Pons (tissue), 1 donor: ENCODE measurements at regions not wholly inside any gene's neighbourhood (a gene's known extent, or its start where the extent isn't known, plus 50 kb on each side); places are given as distances from the start of the nearest gene placed in this dataset.

Source experiments
- DNase-seq: peaks from one replicate; pipeline ENCODE4 v3.0.0-alpha.2; 2016; ENCODE audit warnings: low spot score

DNA sequence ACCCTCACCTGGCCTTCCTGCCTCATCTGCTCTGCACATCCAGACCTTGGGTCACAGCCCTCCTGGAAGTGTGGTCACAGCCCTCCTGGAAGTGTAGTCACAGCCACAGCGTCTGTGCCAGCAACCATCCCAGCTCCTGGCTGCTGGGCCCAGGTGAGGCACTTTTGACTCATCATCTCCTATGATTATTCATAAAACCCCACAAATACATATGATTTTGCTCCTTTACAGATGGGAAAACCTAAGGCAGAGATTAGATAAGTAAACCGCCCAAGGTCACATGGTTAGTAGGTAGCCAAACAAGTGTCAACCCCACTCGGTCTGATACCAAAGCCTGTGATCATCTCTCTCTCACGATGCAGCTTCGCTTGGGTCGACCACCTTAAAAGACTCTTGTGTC is 94.3 kb downstream of the PRLHR start:
- no peak for DNase-seq

DNA sequence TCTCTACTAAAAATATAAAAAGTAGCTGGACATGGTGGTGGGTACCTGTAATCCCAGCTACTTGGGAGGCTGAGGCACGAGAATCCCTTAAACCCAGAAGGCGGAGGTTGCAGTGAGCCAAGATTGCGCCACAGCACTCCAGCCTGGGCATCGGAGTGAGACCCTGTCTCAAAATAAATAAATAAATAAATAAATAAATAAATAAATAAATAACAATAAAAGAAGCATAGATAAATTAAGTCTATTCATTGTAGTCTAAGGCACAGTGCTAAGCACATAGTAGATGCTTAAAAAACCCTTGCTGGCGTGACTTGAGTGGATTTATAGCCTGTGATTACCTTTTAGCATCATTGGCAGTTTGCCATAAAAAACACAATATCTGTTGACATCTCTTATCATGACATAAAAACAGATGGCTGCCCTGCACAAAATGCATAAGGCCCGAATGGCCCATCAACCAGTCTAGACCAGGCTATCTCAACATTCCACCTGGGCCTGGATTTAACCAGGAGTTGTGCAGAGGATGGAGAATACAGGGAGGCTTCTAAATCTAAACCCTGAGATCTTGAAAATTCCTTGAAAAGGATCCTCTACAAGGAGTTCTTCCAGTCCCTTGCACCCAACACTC is 94.9 kb downstream of the PRLHR start:
- no peak for DNase-seq

DNA sequence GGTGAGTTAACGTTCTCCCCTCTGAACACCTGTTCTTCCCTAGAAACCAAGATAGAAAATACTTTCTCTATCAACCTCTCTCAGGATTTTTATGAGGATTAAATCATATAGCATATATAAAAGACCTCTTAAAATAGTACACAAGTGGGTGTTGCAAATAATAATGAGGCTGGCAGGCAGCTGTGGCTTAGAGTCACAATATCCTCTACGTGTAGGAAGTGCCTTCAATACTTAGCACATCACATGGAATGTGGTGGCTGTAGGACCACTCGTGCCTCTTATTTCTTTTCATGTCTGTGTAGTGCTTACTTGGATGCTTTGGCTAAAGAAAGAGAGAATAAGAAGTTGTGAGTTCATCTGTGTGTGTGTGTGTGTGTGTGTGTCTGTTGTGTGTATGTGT is 96.3 kb downstream of the PRLHR start:
- DNase-seq: no peak

DNA sequence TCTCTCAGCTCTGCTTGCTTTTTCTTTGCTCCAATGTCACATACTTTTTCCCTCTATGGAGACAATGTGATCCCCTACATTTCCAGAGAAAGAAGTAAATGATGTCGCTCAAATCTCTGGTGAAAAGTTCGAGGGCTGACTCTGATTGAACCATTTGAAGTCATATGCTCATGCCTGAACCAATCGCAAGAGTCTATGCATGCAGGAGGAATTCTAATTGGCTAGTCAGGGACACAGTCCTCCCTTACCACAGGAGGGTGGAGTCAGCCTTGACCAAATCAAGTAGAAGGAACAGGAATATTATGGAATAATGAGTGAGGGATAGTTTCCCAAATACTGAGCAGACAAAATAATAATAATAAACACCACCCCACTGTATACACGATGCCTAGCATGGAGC is 96.8 kb downstream of the PRLHR start:
- no peak for DNase-seq

DNA sequence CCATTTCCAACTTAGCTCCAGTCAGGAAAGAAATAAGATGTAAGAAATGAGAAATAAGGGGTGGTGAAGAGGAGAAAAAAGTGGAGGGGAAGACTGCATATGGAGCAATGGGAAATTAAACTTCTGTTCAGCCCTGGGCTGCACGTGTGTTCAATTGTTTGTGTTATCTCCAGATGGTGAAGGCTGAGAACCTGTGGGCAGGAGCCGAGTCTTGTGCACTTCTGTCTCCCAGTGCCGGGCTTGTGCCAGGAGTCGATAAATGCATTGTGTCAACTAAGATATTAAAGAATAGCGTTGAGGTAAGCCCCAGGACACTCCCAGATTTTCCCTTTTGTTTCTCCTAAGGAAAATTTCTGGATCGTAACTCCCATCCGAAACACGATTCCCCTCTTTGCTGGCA is 98.2 kb downstream of the PRLHR start:
- no peak for DNase-seq

DNA sequence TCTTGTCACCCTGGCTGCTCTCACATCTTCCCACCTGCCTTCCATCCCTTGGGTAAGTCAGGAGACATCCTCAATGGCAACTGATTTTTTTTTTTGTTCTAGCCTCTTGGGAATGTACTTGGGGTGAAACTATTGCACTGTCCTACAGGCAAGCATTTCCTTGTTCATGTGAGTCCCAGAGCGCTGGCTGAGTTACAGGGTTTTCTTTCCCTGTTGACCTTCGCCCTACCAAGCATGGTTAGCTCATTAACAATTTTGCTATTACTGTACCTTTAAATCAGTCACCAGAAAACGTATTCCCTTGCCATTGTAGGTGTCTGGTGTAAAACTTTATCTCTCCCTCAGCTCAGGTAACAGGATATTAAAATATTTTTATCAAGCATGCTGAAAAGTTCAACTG is 98.9 kb downstream of the PRLHR start:
- no peak for DNase-seq

DNA sequence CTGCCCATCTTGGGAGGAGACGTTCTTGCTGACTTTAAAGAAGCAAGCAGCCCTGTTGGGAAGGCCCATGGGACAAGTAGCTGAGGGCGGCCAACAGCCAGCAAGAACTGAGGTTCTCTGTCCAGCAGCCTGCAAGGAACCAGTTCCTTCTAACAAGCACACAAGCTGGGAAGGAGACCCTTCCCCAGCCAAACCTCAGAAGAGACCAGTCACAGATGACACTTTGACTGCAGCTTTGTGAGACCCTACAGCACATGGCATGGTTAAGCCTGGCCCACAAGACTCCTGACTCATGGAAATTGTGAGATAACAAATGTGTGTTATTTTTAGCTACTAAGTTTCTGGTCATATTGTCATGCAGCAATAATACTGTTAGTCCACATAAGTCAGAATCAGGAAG is 99.9 kb downstream of the PRLHR start:
- DNase-seq: no peak

DNA sequence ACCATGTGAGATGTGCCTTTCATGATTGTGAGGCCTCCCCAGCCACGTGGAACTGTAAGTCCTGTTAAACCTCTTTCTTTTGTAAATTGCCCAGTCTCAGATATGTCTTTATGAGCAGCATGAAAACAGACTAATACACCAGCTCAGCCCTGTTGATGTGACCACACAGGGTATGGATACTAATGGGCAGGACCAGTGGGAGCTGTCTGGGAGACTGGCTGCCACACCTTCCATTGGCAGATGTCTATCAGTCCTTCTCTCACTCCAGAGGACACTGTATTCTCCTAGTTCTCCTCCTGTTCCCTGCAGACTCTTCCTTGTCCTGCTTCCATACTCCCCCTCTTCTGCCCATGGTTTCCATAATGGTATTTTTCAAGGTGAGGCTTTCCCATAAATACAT is 104.4 kb downstream of the PRLHR start:
- DNase-seq: no peak

DNA sequence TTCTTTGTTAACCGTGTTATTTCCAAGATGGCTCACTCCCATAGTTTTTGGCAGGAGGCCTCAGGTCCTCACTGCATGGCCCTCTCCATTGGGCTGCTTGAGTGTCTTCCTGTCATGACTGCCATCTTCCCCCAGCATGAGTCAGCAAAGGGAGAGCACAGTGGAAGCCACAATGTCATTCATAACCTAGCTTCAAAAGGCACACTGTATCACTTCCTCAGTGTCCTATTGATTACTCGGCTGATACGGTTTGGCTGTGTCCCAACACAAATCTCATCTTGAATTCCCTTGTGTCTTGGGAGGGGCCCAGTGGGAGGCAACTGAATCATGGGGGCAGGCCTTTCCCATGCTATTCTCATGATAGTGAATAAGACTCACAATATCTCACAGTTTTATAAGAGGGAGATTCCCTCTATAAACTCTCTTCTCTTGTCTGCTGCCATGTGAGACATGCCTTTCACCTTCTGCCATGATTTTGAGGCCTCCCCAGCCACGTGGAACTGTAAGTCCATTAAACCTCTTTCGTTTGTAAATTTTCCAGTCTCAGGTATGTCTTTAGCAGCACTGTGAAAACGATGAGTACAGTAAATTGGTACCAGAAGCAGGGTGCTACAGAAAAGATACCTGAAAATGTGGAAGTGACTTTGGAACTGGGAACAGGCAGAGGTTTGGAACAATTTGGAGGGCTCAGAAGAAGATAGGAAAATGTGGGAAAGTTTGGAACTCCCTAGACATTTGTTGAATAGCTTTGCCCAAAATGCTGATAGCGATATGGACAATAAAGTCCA is 106.5 kb downstream of the PRLHR start:
- DNase-seq: no peak

DNA sequence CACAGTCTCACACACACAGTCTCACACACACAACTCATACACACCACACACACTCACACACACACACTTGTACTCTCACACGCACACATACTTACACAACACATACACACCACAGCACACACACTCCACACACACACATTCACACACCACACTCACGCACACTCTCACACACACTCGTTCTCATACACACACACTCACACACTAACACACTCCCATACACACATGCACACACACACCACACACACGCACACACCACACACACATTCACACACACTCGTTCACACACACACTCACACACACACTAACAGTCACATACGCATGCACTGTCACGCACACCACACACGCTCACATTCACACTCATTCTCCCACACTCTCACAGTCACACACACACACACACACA is 109.8 kb downstream of the PRLHR start:
- DNase-seq: no peak

DNA sequence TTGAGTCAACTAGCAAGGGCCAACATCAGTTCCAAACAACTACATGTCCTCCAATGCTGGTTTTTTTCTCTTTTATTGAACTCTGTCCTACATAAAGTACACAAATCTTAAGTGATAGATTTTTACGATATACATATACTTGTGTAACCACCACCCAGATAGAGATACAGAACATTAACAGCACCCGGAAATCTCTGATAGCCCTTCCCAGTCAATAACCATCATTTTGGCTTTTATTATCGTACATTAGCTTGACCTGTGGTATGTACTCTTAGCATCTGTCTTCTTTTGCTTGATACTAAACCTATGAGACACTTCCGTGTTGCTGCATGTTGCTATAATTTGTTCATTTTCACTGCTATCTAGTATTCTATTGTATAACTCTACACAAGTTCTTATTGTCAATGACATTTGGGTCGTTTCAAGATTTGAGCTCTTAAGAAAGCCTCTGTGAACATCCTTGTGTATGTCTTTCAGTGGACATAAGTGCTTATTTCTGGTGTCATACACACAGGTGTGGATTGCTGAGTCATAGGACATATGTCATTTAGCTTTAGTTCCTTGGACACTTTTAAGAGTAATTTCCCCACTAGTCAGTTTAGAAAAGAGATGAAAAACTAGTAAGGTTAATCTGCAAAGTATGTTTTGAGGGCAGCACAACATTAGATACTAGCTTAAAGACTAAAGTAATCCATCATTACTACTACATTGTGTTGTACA is 111.1 kb downstream of the PRLHR start:
- no peak for DNase-seq

DNA sequence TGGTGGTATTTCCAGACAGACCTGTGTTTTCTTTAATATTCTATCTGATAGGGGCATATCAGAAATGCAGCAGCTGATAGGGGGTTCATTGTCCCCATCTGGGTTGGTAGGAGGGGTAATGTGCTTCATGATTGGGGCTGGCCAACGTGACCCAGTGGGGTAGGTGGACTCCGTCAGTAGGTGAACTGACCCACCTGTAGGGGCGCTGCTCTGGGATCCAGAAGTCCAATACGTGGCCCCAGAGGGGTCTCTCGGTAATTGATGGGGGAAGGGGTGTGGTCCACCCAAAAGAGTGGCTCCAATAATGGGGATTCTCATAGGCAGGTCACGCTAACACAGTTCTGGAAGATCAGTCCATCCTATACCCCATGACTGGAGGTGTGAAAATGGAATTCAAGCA is 112.0 kb downstream of the PRLHR start:
- DNase-seq: no peak

DNA sequence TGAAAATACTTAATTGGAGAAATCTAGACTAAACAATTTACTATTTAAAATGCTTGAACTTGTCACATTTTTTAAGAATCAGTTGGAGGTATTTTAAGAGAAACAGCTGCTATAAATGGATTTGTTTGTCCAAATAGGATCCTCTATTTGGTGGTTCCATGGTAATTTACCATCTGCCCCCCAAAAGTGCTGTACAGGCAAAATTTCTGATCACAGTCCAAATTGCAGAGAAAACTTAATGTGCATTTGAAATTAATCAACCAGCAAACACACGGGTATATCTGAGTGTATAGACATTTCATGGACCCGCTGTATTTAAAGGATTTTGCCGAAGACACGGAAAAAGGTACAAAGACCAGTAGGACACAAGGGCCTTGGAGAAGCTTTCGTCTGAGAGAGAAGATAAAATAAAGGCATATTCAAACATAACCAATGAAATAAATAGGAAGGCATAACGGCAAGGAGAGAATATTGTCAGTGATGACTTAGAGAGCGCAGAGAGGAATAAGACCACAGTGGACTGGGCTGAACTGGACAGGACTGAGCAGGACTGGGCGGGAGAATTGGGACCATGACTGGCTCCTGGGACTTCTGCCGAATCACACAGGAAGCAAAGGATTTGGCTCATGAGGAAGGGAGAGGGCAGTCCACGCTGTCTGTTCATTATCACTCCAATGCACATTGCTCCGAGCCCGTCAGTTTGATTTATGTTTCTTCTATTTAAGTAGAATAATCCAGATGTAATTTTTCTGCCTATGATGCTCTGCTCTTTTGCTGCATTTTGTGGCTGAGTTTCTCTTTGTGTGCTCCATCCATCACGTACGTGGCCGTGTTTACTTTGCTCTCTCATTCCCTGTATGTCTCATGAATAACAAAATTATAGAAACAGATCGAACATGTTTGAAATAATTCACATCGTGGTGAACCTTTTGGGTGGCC is 112.8 kb downstream of the PRLHR start:
- DNase-seq: no peak

DNA sequence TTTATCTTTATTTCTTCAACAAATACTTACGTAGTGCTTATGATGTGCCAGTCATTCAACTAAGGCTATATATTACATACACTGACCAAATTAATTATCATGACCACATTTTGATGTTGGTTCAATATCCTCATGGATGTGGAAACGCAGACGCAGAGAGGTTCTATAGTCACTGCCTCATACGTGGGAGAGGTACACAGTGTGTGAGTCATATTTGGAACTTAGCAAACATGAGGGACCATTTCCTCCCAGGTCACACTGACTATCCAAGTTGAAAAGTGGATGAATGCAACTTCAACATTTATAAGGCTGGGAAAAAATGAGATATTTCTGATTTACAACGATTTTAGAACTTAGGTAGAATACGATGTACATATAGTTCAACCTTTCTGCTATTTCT is 113.6 kb downstream of the PRLHR start:
- no peak for DNase-seq

DNA sequence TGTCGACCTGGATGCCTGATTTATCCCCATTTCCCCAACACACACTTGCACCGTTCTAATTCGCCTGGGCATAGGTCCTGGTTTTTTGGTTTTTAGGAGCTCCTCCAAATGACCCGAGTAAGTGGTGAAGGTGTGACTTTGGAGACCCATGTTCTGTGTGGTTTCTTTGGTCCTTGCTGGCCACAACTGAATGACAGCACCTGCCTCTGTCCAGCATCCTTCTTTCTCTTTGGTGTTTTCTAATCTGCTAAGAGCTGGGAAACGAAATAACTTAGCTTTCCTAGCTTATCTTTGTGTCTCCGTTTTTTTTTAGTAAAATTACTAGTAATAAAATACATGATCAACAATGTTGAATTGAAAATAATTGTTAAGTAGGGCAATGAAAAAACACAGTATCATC is 120.2 kb downstream of the PRLHR start:
- DNase-seq: no peak

DNA sequence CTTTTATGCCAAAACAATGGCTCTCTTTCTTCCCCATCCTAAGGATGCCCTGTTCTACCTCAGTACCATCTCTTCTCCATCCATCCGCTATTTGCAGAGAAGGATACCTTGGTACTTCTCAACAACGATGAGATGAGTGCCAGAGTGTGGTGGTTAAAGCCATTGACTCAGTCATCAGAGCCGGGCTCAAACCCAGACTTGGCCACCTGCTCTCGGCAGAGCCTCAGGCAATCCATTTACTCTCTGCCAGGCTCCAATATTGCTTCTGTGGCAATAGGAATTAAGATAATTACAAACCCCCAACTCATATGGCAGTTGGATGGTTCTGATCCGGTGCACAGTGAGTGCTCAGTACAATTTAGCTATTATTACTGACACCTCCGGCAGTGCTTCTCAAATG is 121.3 kb downstream of the PRLHR start:
- DNase-seq: no peak

DNA sequence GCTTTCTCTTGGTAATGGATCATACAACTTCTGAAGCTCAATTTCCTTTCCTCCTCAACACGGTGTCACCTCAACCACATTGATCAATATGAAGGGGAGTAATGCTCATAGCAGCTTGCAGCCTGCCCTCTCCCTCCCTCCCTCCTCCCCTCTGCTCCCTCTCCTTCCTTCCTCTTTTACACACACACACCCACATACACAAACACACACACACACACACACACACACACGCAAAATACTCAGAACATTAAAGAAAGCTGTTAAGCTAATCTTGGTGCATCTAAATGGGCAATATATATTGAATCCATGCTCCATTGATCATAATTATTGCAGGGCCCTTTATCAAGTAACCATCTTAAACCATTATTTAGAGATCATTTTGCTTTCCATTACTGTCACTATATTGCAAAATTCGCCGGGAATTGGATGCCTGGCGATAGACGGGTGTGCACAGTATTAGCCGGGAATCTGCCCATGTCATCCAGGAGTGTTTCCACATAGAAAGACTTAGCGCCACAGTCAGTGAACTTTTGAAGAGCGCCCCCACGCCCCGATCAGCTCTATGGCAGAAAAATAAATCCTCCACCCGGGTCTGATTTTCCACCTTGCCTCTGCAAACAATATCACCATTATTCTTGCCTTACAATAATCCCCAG is 122.0 kb downstream of the PRLHR start:
- DNase-seq: no peak

DNA sequence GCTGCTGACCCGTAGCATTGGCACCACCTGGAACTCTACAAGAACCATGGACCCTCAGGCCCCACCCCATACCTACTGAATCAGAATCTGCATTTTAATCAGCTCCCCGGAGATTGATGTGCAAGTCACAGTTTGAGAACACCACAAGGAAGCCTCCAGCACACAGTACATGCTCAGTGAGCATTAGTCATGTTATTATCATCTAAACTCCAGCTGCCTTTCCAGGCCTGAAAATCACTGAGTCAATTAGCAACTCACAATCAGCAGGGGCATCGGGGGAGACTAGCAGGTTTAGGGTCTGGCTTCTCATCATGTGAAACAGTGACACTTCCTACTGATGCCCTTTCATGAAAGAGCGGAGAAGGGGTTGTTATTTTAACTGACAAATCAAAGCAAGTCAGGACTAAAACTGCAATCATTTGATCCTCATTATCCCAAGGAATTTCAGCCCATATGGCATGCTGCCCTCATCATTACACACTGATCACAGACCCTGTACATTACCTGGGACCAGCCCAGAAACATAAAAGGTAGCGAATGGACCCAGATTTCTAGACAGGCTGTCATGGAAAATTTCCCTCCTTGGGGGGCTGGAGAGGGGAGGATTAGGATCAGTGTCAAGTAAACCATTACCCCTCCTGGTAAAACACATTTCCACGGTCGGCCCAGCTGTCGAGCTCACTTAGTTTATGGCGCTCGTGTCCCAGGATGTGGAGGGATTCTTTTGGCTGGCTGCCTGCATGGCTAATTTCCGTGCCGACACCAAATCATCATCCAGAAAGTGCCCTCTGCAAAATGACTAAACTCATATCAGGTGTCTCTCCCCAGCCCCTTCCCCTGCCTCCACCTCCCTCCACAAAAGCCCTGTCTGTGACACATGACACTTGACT is 122.8 kb downstream of the PRLHR start:
- DNase-seq: no peak

DNA sequence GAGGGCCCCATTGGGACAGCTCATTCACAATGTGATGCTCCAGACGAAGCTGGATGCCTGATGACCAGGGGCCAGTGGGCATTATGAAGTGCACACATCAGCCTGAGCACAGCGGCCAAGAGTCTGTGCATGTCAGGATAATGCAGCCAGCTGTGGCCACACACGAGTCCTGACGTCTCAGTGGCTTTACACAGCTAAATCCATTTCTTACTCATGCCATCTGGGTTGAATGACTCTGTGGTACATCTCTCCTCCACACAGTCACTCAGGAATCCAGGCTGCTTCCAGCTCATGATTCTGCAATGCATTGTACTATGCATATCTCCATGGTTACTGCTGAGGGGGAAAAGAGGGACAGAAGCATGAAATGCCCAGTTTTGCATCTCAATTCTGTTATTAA is 123.6 kb downstream of the PRLHR start:
- DNase-seq: no peak

DNA sequence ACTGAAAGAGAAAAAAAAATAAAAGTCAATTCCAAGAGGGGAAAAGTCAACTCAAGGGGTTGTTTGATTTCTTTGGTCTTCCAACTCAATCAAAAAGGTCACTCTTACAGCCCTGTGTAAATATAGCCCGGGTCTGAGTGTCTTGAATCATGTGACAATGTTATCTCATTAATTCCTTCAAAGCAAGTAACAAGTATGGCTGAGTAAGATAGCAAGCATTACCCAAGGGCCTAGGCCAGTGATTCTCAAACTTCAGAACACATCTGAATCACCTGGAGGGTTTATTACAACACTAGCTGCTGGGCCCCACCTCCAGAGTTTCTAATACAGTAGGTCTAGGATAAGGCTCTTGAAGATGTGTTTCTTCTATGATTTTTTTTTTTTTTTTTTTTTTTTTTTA is 125.0 kb downstream of the PRLHR start:
- no peak for DNase-seq

DNA sequence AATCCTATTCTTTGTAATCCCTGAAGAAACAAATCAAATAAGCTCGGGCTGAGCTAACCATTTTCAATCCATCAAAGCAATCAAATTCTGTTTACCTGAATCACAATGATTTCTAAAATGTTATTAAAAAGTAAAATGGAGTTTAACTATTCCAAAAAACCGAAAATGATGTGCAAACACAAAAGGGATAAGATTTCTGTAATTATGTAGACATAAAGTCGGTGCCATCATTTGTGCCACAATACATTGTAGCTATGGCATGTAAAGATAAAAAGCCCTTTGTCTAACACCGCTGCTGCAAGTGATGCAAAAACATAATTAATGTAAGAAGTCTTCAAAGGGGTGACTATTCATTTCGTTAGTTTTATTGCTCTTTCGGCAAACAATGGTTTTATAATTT is 125.1 kb upstream of the FAM204A start:
- DNase-seq: no peak
